ENCODE measurements at regions not wholly inside any gene's neighbourhood (a gene's known extent, or its start where the extent isn't known, plus 50 kb on each side); places are given as distances from the start of the nearest gene placed in this dataset.

DNA sequence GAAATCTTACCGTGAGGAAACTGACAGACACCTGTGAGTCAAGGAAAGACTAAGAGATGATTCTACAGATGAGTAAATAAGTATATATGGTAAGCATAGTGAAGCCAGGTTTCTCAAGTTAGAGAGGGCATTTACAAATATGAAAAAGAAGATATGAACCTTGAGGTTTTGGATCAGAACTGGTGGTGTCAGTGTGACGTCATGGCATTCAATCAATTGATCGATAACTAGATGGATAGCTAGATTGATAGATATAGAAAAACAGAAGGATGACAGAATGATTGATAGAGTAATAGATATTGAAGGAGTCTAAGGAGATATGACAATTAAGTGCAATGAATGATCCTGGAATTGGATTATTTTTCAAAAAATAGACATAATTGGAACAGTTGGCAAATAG is 350.2 kb upstream of the MC4R start:
- H2BK15ac ChIP-seq (ENCODE audit: low read length): no peak overlapping the region
- H3K14ac ChIP-seq (ENCODE audit: insufficient read length): no peak overlapping the region
- no peaks in the 10 kb centered on the region for H3K27me3 ChIP-seq (replicated peaks in 1 of 4; ENCODE audit: control insufficient read depth in 3 of 4, extremely low read depth in 1 of 4, insufficient read depth in 3 of 4, low read length in 3 of 4)
- H3K23ac ChIP-seq (ENCODE audit: insufficient read length): no peak overlapping the region
- H3K23me2 ChIP-seq (ENCODE audit: low read depth, low read length): no peaks in the 10 kb centered on the region
- DNase-seq (ENCODE audit: low read depth in 1 of 2, low spot score in 2 of 2): no peak
- no peak overlapping the region for H2AK5ac ChIP-seq (ENCODE audit: low read depth, low read length)
- no peaks in the 10 kb centered on the region for H4K20me1 ChIP-seq (replicated peaks in 1 of 2; ENCODE audit: control insufficient read depth in 1 of 2, insufficient read depth in 2 of 2, low read length in 2 of 2)
- H2BK12ac ChIP-seq (ENCODE audit: low read depth, low read length): no peak overlapping the region
- ChIA-PET POLR2A (ENCODE audit: partially characterized antibody) (no interaction called here), CTCF (ENCODE audit: partially characterized antibody) (no interaction called here)
- H2BK5ac ChIP-seq (ENCODE audit: low read depth, low read length): no peak overlapping the region
- no peak overlapping the region for H4K91ac ChIP-seq (replicated peaks; ENCODE audit: insufficient read length, low read length)
- TF ChIP-seq GABPA (IDR thresholded peaks at IDR 0.05; ENCODE audit: borderline replicate concordance, insufficient read depth, low read length) (no peak), CBX5 (IDR thresholded peaks at IDR 0.05; ENCODE audit: low read depth, low read length) (no peak), KDM4A (IDR thresholded peaks at IDR 0.05; ENCODE audit: low read depth, low read length, severe bottlenecking) (no peak), RBBP5 (IDR thresholded peaks at IDR 0.05; ENCODE audit: borderline replicate concordance, low read depth, low read length) (no peak), POLR2A (IDR thresholded peaks at IDR 0.05; ENCODE audit: control extremely low read depth in 1 of 2, low read depth in 2 of 2, low read length in 2 of 2) (no peak), SRF (IDR thresholded peaks at IDR 0.05; ENCODE audit: low read depth, low read length) (no peak), TBP (IDR thresholded peaks at IDR 0.05; ENCODE audit: low read depth, low read length) (no peak), SIN3A (conservative IDR thresholded peaks at IDR 0.05 in 1 of 2, IDR thresholded peaks at IDR 0.05 in 1 of 2; ENCODE audit: low read depth in 1 of 2, low read length in 2 of 2) (no peak), ZNF274 (IDR thresholded peaks at IDR 0.05; ENCODE audit: borderline replicate concordance, extremely low read depth, low read length) (no peak), CREB1 (IDR thresholded peaks at IDR 0.05) (no peak), HDAC2 (IDR thresholded peaks at IDR 0.05; ENCODE audit: borderline replicate concordance in 1 of 2, low read depth in 2 of 2, low read length in 2 of 2) (no peak)
- TF ChIP-seq, protein P1, sequence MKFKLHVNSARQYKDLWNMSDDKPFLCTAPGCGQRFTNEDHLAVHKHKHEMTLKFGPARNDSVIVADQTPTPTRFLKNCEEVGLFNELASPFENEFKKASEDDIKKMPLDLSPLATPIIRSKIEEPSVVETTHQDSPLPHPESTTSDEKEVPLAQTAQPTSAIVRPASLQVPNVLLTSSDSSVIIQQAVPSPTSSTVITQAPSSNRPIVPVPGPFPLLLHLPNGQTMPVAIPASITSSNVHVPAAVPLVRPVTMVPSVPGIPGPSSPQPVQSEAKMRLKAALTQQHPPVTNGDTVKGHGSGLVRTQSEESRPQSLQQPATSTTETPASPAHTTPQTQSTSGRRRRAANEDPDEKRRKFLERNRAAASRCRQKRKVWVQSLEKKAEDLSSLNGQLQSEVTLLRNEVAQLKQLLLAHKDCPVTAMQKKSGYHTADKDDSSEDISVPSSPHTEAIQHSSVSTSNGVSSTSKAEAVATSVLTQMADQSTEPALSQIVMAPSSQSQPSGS (IDR thresholded peaks at IDR 0.05; ENCODE audit: low read length): no peak
- no peak overlapping the region for H2BK120ac ChIP-seq (replicated peaks; ENCODE audit: low read depth, low read length)
- H3K56ac ChIP-seq (replicated peaks; ENCODE audit: insufficient read length, low read depth, low read length): no peak overlapping the region
- WGBS, 2 experiments (ENCODE audit: extremely low coverage in 1 of 2, insufficient coverage in 1 of 2, insufficient read length in 1 of 2, insufficient replicate concordance in 2 of 2, low coverage in 1 of 2, low lambda C conversion rate in 2 of 2, missing lambda C conversion rate in 1 of 2): 97% methylated on average over 3 of the region's 3 CpGs; no CpG with 5 or more reads in 1 of the 2 experiments
- H4K5ac ChIP-seq (ENCODE audit: insufficient read length, low read depth, low read length): no peak overlapping the region
- no peak overlapping the region for H3K4me2 ChIP-seq (ENCODE audit: insufficient read depth in 1 of 2, low read depth in 2 of 2, low read length in 2 of 2)
- H3K79me2 ChIP-seq (ENCODE audit: control insufficient read depth in 1 of 2, insufficient read depth in 2 of 2, low read length in 2 of 2): no peaks in the 10 kb centered on the region
- H4K8ac ChIP-seq (ENCODE audit: extremely low read depth, insufficient read depth, low read length): no peak overlapping the region
- no peak overlapping the region for H2BK20ac ChIP-seq (ENCODE audit: low read length)
- H3K79me1 ChIP-seq (ENCODE audit: low read depth, low read length): no peaks in the 10 kb centered on the region
- no peak overlapping the region for H3K18ac ChIP-seq (ENCODE audit: extremely low read depth, low read length)
- no peak overlapping the region for H3K27ac ChIP-seq (ENCODE audit: low read depth, low read length)
- no peaks in the 10 kb centered on the region for H3K4me1 ChIP-seq (replicated peaks in 1 of 4; ENCODE audit: control insufficient read depth in 3 of 4, insufficient read depth in 4 of 4, low read length in 3 of 4)
- no peak overlapping the region for H2AFZ ChIP-seq (ENCODE audit: low read length)
- H3K36me3 ChIP-seq (ENCODE audit: control insufficient read depth in 2 of 4, insufficient read depth in 4 of 4, low read length in 3 of 4): no peaks in the 10 kb centered on the region
- no peak overlapping the region for H3K4ac ChIP-seq (replicated peaks; ENCODE audit: insufficient read length, low read depth, low read length)
- no peak overlapping the region for H3K4me3 ChIP-seq (ENCODE audit: extremely low read depth in 1 of 4, insufficient read depth in 2 of 4, low read depth in 3 of 4, low read length in 4 of 4)
- H3K9ac ChIP-seq (replicated peaks in 1 of 4; ENCODE audit: extremely low read depth in 1 of 4, low read depth in 3 of 4, low read length in 3 of 4): no peak overlapping the region
- FAIRE-seq: no peak
- no peaks in the 10 kb centered on the region for H3K9me3 ChIP-seq (ENCODE audit: insufficient read depth in 2 of 2, low read depth in 1 of 2, low read length in 1 of 2)

Data from H1 (cell line).